SK-N-SH treated with all-trans-retinoic acid at 6 μM for 48 hours (cell line): ENCODE measurements at regions not wholly inside any gene's neighbourhood (a gene's known extent, or its start where the extent isn't known, plus 50 kb on each side); places are given as distances from the start of the nearest gene placed in this dataset.

Experiments
- ARNTL ChIP-seq: fragments of 450-650 bp; formaldehyde crosslinking; IDR thresholded peaks from 2 replicates; pipeline ENCODE4 v1.5.0; 2020; ENCODE audit warnings: low read depth, mild to moderate bottlenecking, moderate library complexity, borderline replicate concordance
- ISL1 ChIP-seq: fragments of 250-450 bp; sonication (Bioruptor Pico); IDR thresholded peaks from 2 replicates; pipeline ENCODE4 v2.1.2; 2022; ENCODE audit warnings: mild to moderate bottlenecking, moderate library complexity
- PATZ1 ChIP-seq: fragments of 250-450 bp; sonication (Bioruptor Pico); IDR thresholded peaks from 2 replicates; pipeline ENCODE4 v1.8.0; 2020; ENCODE audit warnings: mild to moderate bottlenecking, moderate library complexity, borderline replicate concordance
- ZNF70 ChIP-seq: fragments of 450-650 bp; formaldehyde crosslinking; IDR thresholded peaks from 2 replicates; pipeline ENCODE4 v1.5.0; 2020; ENCODE audit warnings: mild to moderate bottlenecking, moderate library complexity

GRCh38 chr10:108785011-108785410 is 1138.3 kb downstream of the XPNPEP1 start:
- TF ChIP-seq PATZ1 (CRISPR knock-in tag) (no peak), ARNTL (CRISPR knock-in tag) (no peak), ZNF70 (CRISPR knock-in tag) (no peak), ISL1 (CRISPR knock-in tag) (no peak)
